Caco-2 (cell line): ENCODE measurements at regions not wholly inside any gene's neighbourhood (a gene's known extent, or its start where the extent isn't known, plus 50 kb on each side); places are given as distances from the start of the nearest gene placed in this dataset.

Experiments used
- BruUV-seq: library from RNA; stranded (reverse); fragments of 400-500 nt; replicated peaks from 2 replicates; lab custom pipeline; 2021; lab: Mats Ljungman, UMichigan
- CTCF ChIA-PET: fragments of 300-600 bp; sonication (Branson Sonifier 250); formaldehyde crosslinking; loops from one replicate; lab custom pipeline; 2022; ENCODE audit warnings: antibody characterized with exemption; lab: Charles Lee
- POLR2A ChIA-PET: fragments of 300-600 bp; sonication (Branson Sonifier 250); formaldehyde crosslinking; loops from one replicate; lab custom pipeline; 2022; ENCODE audit warnings: antibody characterized with exemption; lab: Charles Lee
- DNase-seq, 2 experiments: peaks; one replicate each; pipeline versions ENCODE4 v3.0.0 to v3.0.0-alpha.2; 2020 to 2022
- H3K27me3 ChIP-seq: replicated peaks from 2 replicates; pipeline ENCODE4 v1.6.0; 2011; ENCODE audit warnings: low read length; ENCODE audit not compliant: control insufficient read depth, insufficient read depth
- H3K36me3 ChIP-seq: 2 replicates; pipeline ENCODE4 v1.5.1; 2011; ENCODE audit warnings: low read length; ENCODE audit not compliant: control insufficient read depth, insufficient read depth
- H3K4me1 ChIP-seq: fragments of 250-450 bp; sonication (Bioruptor Pico); 2 replicates; pipeline ENCODE4 v1.5.1; 2020; ENCODE audit warnings: mild to moderate bottlenecking
- H3K4me3 ChIP-seq: 2 replicates; pipeline ENCODE4 v1.5.1; 2011; ENCODE audit warnings: low read depth, mild to moderate bottlenecking, control low read depth, low read length
- H3K9me3 ChIP-seq: fragments of 250-450 bp; sonication (Bioruptor Pico); 2 replicates; pipeline ENCODE4 v1.5.1; 2020; ENCODE audit warnings: mild to moderate bottlenecking, moderate library complexity
- H3K27ac Mint-ChIP-seq: one replicate; pipeline ENCODE4 v1.8.0; 2022; ENCODE audit warnings: mixed read lengths; ENCODE audit not compliant: unreplicated experiment
- H3K27me3 Mint-ChIP-seq: one replicate; pipeline ENCODE4 v1.8.0; 2022; ENCODE audit warnings: mixed read lengths; ENCODE audit not compliant: insufficient read depth, unreplicated experiment
- H3K36me3 Mint-ChIP-seq: one replicate; pipeline ENCODE4 v1.8.0; 2022; ENCODE audit warnings: mild to moderate bottlenecking, mixed read lengths; ENCODE audit not compliant: insufficient read depth, unreplicated experiment
- H3K4me1 Mint-ChIP-seq: one replicate; pipeline ENCODE4 v1.8.0; 2022; ENCODE audit warnings: low read depth, mixed read lengths; ENCODE audit not compliant: unreplicated experiment
- H3K4me3 Mint-ChIP-seq: one replicate; pipeline ENCODE4 v1.8.0; 2022; ENCODE audit warnings: mild to moderate bottlenecking, moderate library complexity, mixed read lengths; ENCODE audit not compliant: unreplicated experiment
- H3K9me3 Mint-ChIP-seq: one replicate; pipeline ENCODE4 v1.8.0; 2022; ENCODE audit warnings: mixed read lengths; ENCODE audit not compliant: unreplicated experiment
- CTCF ChIP-seq, 2 experiments: fragments of 200-600 bp in 1 of 2; IDR thresholded peaks; 1 replicate in 1 of 2; 2 replicates in 1 of 2; pipeline versions ENCODE4 v1.5.1 to v1.8.0; 2011 to 2022; ENCODE audit warnings: antibody characterized with exemption in 1 of 2, control low read depth in 1 of 2, inconsistent platforms in 1 of 2, low read depth in 1 of 2, low read length in 1 of 2, mild to moderate bottlenecking in 1 of 2, moderate library complexity in 1 of 2; ENCODE audit not compliant: insufficient read depth in 1 of 2, severe bottlenecking in 1 of 2, unreplicated experiment in 1 of 2
- intact Hi-C: fragments of 100-400 bp; cut with micrococcal nuclease; formaldehyde crosslinking; loops from one replicate; pipeline ENCODE4 v1.10.0; 2022; ENCODE audit not compliant: unreplicated experiment

GRCh38 chr11:37755521-37755920 is 1157.5 kb upstream of the RAG2 start:
- no peak overlapping the region for H3K4me3 ChIP-seq
- H3K27me3 Mint-ChIP-seq, result no peaks in the 10 kb centered on the region
- no peaks in the 10 kb centered on the region for H3K36me3 Mint-ChIP-seq
- no peaks in the 10 kb centered on the region for H3K4me1 ChIP-seq
- intact Hi-C loops, result no loop called here
- BruUV-seq, result no TSS peak
- no peak for DNase-seq
- H3K36me3 ChIP-seq, result no peaks in the 10 kb centered on the region
- POLR2A ChIA-PET, result no interaction called here
- CTCF ChIA-PET, result no interaction called here
- H3K27me3 ChIP-seq, result no peaks in the 10 kb centered on the region
- TF ChIP-seq CTCF (IDR thresholded peaks at IDR 0.05; ENCODE audit: insufficient read depth in 1 of 2, low read depth in 1 of 2, low read length in 1 of 2, severe bottlenecking in 1 of 2, unreplicated experiment in 1 of 2), result no peak
- H3K4me3 Mint-ChIP-seq, result no peak overlapping the region
- H3K27ac Mint-ChIP-seq, result no peak overlapping the region
- H3K9me3 Mint-ChIP-seq, result no peaks in the 10 kb centered on the region
- H3K9me3 ChIP-seq, result peaks cover 2% of the 10 kb centered on the region; the same call in 1 of the 2 replicates
- no peaks in the 10 kb centered on the region for H3K4me1 Mint-ChIP-seq

GRCh38 chr11:37748641-37749040 is 1150.6 kb upstream of the RAG2 start:
- Mint-ChIP-seq H3K4me3 (no peak overlapping the region), H3K9me3 (no peaks in the 10 kb centered on the region)
- no peak for TF ChIP-seq CTCF (IDR thresholded peaks at IDR 0.05; ENCODE audit: insufficient read depth in 1 of 2, low read depth in 1 of 2, low read length in 1 of 2, severe bottlenecking in 1 of 2, unreplicated experiment in 1 of 2)

GRCh38 chr11:37747121-37747520 is 1149.1 kb upstream of the RAG2 start:
- ChIA-PET POLR2A (no interaction called here), CTCF (no interaction called here)
- intact Hi-C loops, result no loop called here

More at GRCh38 chr11:37748641-37749040, 1150.6 kb upstream of the RAG2 start:
- H3K36me3 ChIP-seq, result no peaks in the 10 kb centered on the region
- ChIA-PET CTCF (no interaction called here), POLR2A (no interaction called here)
- no peaks in the 10 kb centered on the region for H3K4me1 ChIP-seq
- 0 out of 2 replicates have a peak, but pooled peaks cover 5% of the 10 kb centered on the region for H3K9me3 ChIP-seq
- H3K27me3 ChIP-seq, result no peaks in the 10 kb centered on the region
- no peaks in the 10 kb centered on the region for H3K27me3 Mint-ChIP-seq
- no peaks in the 10 kb centered on the region for H3K36me3 Mint-ChIP-seq
- H3K4me1 Mint-ChIP-seq, result no peaks in the 10 kb centered on the region
- BruUV-seq, result no TSS peak
- intact Hi-C loops, result no loop called here
- no peak overlapping the region for H3K27ac Mint-ChIP-seq
- no peak overlapping the region for H3K4me3 ChIP-seq
- DNase-seq, result no peak

More at GRCh38 chr11:37747121-37747520, 1149.1 kb upstream of the RAG2 start:
- H3K36me3 ChIP-seq, result no peaks in the 10 kb centered on the region
- H3K27me3 ChIP-seq, result no peaks in the 10 kb centered on the region
- no TSS peak for BruUV-seq
- H3K9me3 ChIP-seq, result 0 out of 2 replicates have a peak, but pooled peaks cover 5% of the 10 kb centered on the region
- TF ChIP-seq CTCF (IDR thresholded peaks at IDR 0.05; ENCODE audit: insufficient read depth in 1 of 2, low read depth in 1 of 2, low read length in 1 of 2, severe bottlenecking in 1 of 2, unreplicated experiment in 1 of 2), result no peak
- DNase-seq, result no peak
- no peaks in the 10 kb centered on the region for H3K4me1 ChIP-seq
- H3K27ac Mint-ChIP-seq, result no peak overlapping the region
- no peaks in the 10 kb centered on the region for H3K27me3 Mint-ChIP-seq
- no peaks in the 10 kb centered on the region for H3K4me1 Mint-ChIP-seq
- H3K9me3 Mint-ChIP-seq, result no peaks in the 10 kb centered on the region
- H3K36me3 Mint-ChIP-seq, result no peaks in the 10 kb centered on the region
- no peak overlapping the region for H3K4me3 ChIP-seq
- H3K4me3 Mint-ChIP-seq, result no peak overlapping the region
